NB4 (cell line): ENCODE measurements at regions not wholly inside any gene's neighbourhood (a gene's known extent, or its start where the extent isn't known, plus 50 kb on each side); places are given as distances from the start of the nearest gene placed in this dataset.

Source experiments
- CTCF ChIP-seq: IDR thresholded peaks from one replicate; pipeline ENCODE4 v1.5.1; 2012; ENCODE audit warnings: low read depth, low read length
- MAX ChIP-seq: IDR thresholded peaks from 2 replicates; pipeline ENCODE4 v1.6.1; 2011; ENCODE audit warnings: low read depth, low read length
- POLR2A ChIP-seq: IDR thresholded peaks from 2 replicates; pipeline ENCODE4 v1.6.1; 2011; ENCODE audit warnings: mild to moderate bottlenecking; ENCODE audit not compliant: insufficient read length; ENCODE audit errors: extremely low read depth

- TF ChIP-seq MAX (no peak), CTCF (no peak), POLR2A (no peak)
These were observed 136.1 kb upstream of the IRS2 start for GRCh38 chr13:109922518-109922917.
